Activated CD4-positive, alpha-beta T cell treated with anti-CD3 and anti-CD28 coated beads for 1 hour (primary cell): ENCODE measurements at regions not wholly inside any gene's neighbourhood (a gene's known extent, or its start where the extent isn't known, plus 50 kb on each side); places are given as distances from the start of the nearest gene placed in this dataset.
"Not testable (repeated sequence)": the region's sequence is repeated elsewhere in the genome, so short reads cannot be mapped to it uniquely, and the experiment has no call there.

Experiments used
- DNase-seq: peaks from one replicate; pipeline ENCODE4 v3.0.0-alpha.2; 2020

- no peak for DNase-seq
These were observed 531.5 kb downstream of the ADCYAP1 start for GRCh38 chr18:1436199-1436598.

- DNase-seq: no peak
These were observed 533.8 kb downstream of the ADCYAP1 start for GRCh38 chr18:1438458-1438910.

DNA sequence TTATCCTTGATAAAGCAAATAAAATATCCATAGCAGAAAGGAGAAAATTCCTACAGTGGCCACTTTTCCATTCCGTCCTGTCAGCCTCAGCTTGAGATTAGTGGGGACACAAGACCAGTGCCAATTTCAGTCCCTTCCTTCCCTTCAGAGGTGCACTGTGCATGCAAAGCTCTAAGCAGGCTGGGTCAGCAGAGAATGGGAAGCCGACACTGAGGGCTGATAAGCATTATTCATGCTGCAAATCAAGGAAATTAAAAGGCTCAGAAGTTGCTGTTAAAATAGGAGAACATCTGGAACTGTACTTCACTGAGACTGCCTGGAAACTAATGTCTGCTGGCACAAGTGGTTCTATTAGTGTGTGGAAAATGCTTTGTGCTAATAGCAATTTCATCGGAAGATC is 534.3 kb downstream of the ADCYAP1 start:
- no peak for DNase-seq

- not testable (repeated sequence) for DNase-seq
These were observed 539.4 kb downstream of the ADCYAP1 start for GRCh38 chr18:1444062-1444461.

- no peak for DNase-seq
These were observed 542.1 kb downstream of the ADCYAP1 start for GRCh38 chr18:1446765-1447164.

DNA sequence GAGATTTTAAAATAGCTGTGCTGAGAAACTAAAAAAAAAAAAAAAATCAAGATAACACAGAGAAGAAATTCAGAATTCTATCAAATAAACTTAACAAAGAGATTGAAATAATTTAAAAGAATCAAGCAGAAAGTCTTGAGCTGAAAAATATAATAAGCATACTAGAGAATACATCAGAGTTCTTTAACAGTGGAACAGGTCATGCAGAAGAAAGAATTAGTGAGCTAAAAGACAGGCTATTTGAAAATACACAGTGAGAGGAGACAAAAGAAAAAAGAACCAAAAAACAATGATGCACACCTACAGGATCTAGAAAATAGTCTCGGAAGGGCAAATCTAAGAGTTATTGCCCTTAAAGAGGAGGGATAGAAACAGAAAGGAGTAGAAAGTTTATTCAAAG is 548.1 kb downstream of the ADCYAP1 start:
- no peak for DNase-seq

DNA sequence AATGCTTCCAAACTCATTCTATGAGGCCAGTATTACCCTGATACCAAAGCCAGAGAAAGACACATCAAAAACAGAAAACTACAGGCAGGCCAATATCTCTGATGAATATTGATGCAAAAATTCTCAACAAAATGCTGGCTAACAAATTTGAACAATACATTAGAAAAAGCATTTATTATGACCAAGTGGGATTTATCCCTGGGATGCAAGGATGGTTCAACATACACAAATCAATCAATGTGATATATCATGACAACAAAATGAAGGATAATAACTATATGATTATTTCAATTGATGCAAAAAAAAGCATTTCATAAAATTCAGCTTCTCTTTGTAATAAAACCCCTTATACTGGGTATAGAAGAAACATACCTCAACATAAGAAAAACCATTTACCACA is 550.9 kb downstream of the ADCYAP1 start:
- no peak for DNase-seq

- DNase-seq: no peak
These were observed 553.9 kb downstream of the ADCYAP1 start for GRCh38 chr18:1458547-1458946.

- DNase-seq: no peak
These were observed 559.3 kb downstream of the ADCYAP1 start for GRCh38 chr18:1463981-1464380.

DNA sequence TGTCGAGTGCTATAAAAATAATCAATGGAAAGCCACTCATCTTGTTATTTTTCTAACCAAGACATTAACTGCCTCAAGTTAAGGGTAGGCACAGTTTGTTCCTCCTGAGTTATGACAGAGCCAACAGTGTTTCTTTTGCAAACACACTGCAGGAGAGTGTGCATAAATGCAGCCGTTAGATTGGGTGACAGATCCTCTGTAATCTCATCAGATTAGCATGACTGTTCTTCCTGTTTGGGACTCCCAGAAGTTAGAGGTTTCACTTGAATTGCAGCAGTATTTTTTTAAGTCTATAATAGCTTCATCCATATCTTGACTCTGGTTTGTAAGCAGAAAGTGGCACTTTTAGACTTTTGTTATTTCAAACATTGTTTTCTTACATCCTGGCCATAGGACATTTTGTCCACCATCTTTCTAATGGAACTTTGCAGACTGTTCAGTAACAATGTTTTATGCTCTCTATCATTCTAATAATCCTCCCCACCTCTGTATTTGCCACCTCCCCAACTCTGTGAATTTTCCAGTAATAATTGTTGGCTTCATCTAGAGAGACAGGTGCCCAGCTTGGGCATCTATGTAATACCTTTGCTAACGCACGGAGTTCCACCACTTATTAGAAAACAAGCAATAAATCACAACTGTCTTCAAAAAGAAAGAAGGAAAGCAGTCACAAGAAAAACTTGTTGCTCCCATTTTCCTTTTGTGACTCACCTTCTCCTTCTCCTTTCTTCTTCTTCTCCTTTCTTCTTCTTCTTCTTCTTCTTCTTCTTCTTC is 560.0 kb downstream of the ADCYAP1 start:
- no peak for DNase-seq

DNA sequence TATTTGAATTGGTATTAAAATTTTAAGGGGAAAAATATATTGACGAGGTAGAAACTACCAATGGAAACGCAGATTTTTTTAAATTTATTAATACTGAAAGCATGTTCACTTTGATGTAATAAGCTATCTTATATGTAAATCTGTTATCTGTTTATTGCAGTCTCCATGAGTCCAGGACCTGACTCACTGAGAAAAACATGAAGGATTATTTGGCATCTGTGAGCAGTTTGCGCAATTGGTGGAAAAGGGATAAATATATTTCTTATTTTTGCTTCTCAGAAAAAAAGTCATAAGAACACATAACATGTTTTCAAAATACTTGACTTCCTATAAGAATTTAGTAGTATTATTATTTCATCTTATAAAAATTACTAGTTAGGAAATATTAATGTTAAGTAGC is 561.4 kb downstream of the ADCYAP1 start:
- no peak for DNase-seq

GRCh38 chr18:1467461-1467964 is 562.8 kb downstream of the ADCYAP1 start:
- no peak for DNase-seq

DNA sequence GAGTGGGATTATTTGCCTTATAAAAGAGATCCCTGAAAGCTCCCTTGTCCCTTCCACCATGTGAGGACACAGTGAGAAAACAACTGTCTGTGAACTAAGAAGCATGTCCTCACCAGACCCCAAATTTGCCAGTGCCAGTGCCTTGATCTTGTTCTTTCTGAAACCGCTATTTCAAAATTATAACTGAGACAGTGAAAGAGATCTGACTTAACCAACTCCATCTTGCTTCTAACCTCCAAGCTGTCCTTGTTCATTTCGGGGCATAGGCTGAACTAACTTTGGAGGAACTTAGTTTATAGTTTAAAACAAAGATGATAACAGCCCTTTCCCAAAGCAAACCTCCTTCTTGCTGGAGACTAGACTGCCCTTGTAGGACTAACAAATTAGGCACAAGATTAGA is 563.9 kb downstream of the ADCYAP1 start:
- no peak for DNase-seq

- no peak for DNase-seq
These were observed 571.2 kb downstream of the ADCYAP1 start for GRCh38 chr18:1475867-1476266.

DNA sequence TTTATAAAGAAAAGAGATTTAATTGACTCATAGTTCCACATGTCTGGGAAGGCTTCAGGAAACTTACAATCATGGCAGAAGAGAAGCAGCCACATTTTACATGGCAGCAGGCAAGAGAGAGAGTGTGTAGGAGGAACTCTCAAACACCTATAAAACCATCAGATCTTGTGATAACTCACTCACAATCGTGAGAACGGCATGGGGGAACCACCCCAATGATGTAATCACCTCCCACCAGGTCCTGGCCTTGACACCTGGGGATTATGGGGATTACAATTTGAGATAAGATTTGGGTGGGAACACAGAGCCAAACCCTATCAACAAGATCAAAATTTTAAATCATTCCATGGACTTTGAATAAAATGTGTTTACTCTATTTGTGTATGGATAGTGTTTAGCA is 575.6 kb downstream of the ADCYAP1 start:
- DNase-seq: no peak

- DNase-seq: no peak
These were observed 576.9 kb downstream of the ADCYAP1 start for GRCh38 chr18:1481577-1481976.

GRCh38 chr18:1483385-1483784 is 578.7 kb downstream of the ADCYAP1 start:
- DNase-seq: no peak

GRCh38 chr18:1487457-1487856 is 582.8 kb downstream of the ADCYAP1 start:
- no peak for DNase-seq

GRCh38 chr18:1488394-1488793 is 583.7 kb downstream of the ADCYAP1 start:
- no peak for DNase-seq

GRCh38 chr18:1488957-1489356 is 584.3 kb downstream of the ADCYAP1 start:
- DNase-seq: no peak

GRCh38 chr18:1495387-1495786 is 590.7 kb downstream of the ADCYAP1 start:
- DNase-seq: no peak

DNA sequence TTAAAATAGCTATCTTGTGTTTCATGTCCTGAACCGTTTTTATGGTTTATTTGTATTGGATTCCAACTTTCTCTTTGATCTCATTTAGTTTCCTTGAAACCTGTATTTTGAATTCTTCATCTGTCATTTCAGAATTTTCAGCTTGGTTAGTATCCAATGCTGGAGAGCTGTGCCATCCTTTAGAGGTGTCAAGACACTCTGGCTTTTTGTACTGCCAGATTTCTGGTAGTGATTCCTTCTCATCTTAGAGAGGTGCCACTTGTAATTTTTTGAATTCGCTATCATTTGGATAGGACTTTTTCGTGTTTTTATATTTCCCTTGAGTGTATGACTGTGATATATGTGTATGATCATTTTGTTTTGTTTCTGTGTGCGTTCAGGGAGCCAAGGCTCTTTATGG is 591.4 kb downstream of the ADCYAP1 start:
- DNase-seq: no peak

DNA sequence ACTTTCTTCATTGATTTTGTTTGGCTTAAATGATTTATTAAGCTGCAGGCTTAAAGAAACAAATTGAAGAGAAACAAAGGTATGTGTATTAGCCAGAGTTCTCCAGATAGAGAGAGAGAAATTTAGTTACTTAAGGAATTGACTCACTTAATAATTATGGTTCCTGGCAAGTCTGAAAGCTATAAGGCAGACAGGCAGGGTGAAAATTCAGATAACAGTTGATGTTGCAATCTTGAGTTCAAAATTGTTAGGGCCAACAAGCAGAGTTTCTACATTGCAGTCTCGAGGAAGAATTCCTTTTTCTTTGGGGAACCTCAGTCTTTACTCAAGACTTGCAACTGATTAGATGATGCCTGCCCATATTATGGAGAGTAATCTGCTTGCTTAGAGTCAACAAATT is 593.5 kb downstream of the ADCYAP1 start:
- no peak for DNase-seq

DNA sequence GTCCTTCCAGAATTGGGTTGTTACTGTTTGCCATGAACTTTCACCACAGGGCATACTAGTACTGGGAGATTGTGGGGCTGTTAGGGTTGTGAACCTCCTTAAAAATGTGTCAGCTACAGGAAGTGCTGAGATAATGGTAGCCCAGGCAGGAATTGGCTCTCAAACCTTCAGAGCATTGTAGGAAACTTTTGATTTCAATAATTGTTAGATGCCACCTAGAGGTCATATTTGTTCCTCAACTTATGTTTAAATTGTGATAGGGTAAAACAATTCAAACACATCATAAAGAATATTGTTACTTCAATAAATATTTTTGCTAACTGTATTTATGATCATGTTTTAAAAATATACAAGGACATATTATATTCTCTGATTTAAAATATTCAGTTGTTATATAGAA is 594.6 kb downstream of the ADCYAP1 start:
- no peak for DNase-seq

DNA sequence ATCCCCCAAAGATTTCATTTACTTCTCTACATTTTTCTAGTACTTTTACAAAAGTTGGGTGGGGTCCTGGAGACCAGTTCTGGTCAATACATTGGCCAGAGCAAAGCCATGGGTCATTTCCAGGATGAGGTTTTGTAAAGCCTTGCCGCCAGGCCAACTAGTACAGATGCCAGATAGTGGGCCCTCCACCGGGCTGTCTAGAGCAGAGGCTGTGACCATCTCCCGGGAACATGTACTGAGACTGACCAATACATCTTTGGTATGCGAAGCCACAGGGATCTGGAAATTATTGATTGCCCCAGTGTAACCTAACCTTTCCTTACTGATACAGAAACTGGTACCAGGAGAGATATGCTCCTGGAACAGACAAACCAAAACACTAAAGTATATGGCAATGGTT is 599.2 kb downstream of the ADCYAP1 start:
- no peak for DNase-seq
